HG02884 (cell line): ENCODE measurements at regions not wholly inside any gene's neighbourhood (a gene's known extent, or its start where the extent isn't known, plus 50 kb on each side); places are given as distances from the start of the nearest gene placed in this dataset.
"Not testable (repeated sequence)": the region's sequence is repeated elsewhere in the genome, so short reads cannot be mapped to it uniquely, and the experiment has no call there.

Experiments
- ATAC-seq: cut with Tn5 transposase; IDR thresholded peaks from one replicate; pipeline ENCODE4 v1.9.1; 2021; ENCODE audit warnings: mild to moderate bottlenecking, moderate library complexity; ENCODE audit not compliant: unreplicated experiment

DNA sequence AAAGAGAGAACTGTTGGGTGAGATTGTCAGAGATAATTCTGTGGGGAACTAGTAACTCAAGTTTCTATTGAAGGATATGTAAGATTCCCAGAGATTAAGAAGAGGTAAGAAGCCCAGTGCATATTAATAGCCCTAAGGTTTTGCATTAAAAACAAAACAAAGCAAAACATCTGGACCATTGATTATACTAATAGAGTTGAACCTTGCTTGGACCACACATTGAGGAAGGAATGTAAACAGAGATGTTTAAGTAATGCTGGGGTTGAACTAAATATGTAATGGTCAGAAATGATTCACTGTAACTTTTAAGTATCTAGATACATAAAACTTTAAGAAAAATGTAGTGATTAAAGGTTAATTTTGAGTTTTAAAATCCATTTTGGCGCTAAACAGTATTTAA is 1770.0 kb downstream of the PCDH9 start:
- no peak for ATAC-seq

- no peak for ATAC-seq
Measured at GRCh38 chr13:65456150-65456912, 1773.8 kb downstream of the PCDH9 start.

- ATAC-seq, result no peak
Measured at GRCh38 chr13:65454403-65454802, 1775.7 kb downstream of the PCDH9 start.

- ATAC-seq, result no peak
Measured at GRCh38 chr13:65453982-65454381, 1776.2 kb downstream of the PCDH9 start.

GRCh38 chr13:65445340-65445739 is 1784.8 kb downstream of the PCDH9 start:
- ATAC-seq, result no peak

DNA sequence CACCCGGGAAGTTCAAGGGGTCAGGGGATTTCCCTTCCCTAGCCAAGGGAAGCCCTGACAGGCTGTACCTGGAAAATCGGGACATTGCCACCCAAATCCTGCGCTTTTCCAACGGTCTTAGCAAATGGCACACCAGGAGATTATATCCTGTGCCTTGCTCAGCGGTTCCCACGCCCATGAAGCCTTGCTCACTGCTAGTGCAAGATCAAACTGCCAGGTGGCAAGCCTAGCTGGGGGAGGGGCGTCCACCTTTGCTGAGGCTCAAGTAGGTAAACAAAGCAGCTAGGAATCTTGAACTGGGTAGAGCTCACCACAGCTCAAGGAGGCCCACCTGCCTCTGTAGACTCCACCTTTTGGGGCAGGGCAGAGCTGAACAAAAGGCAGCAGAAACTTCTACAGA is 1794.5 kb downstream of the PCDH9 start:
- ATAC-seq, result no peak

DNA sequence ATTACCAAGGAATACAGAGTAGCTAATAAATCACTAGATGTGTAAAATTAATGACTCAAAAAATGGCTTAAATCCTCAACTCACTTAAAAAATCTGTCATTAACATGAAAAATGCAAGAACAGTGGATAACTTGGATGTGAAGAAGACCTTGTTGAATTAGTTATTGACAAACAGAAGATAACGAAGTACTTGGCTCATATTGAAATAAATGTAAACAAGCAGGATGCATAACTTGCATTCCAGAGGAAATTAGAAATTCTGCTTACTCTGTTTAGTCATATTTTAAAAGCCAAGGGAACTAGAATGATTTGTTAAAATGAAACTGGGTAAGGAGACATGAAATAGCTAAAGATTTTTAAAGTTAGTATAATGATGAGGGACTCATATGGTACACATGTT is 1812.2 kb downstream of the PCDH9 start:
- no peak for ATAC-seq

DNA sequence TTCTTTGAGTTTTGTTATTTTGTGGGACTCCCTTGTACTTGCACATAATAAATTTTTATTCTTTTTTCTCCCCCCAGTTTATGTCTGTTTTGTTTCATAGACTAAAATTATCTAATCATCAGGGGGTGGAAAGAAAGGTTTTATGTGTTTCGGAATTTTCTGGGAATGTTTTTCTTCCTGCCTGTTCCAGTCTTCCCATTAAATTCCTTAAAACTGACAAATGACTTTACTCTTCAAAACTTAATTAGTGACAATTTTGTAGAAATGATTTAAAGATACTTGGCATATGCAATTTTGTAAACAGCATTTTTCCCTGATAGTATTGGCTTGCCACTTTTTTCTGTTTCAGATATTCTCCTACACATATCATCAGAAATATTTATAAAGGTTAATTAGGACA is 1813.4 kb downstream of the PCDH9 start:
- no peak for ATAC-seq

DNA sequence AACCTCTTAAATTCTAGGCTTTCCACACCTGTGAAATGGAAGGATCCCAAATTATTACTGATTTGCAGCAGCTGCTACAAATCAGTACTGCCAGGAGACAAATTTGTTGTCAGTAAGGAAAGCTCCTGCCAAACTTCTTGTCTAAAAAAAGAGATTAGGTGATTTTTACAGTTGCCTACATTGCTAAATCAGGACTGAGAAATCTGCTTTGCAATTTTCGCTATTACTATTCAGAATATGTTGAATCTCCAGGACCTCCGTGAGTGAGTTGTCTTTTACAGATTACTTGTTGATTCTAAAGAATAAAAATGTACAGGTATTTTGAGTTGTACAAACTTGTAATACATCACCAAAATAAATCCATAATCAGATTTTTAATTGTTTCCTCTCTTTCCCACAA is 1815.9 kb downstream of the PCDH9 start:
- ATAC-seq, result no peak

- no peak for ATAC-seq
Measured at GRCh38 chr13:65411521-65411920, 1818.6 kb downstream of the PCDH9 start.

- no peak for ATAC-seq
Measured at GRCh38 chr13:65410791-65411190, 1819.3 kb downstream of the PCDH9 start.

DNA sequence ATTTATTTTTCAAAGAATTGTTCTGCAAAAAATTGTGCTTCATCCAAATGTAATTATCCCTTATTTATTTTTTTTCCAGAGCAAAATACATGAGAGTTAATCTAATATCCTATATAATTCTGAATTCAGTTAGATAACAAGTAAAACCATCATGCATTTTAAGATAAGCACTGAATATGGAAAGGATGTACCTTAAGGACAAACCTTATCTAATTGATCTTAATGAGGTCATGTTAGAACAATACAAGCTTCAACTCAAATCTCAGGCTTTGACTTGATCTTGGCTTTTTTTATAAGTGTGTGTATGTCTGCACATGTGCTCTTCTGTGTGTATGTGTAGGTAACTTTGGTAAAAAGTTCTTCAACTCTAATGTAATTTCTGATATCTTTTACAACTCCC is 1828.8 kb downstream of the PCDH9 start:
- ATAC-seq, result no peak

DNA sequence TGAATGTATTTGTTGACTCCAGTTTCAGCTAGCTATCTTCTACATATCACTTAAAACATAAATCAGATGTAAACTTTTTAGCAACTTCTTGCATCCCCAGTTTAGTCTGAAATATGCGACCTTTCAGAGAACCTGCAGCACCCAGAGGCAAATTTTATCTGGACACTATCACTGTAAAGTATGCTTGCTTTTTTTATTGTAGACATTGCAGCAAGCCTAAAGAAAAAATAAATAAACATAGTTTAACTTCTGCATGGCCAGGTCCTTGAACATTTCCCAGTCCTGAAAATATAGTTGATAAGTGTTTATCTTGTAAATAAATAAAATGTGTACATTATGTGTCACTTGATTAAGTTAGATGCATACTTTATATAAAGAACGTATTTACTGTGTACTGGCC is 1829.4 kb downstream of the PCDH9 start:
- ATAC-seq, result no peak

GRCh38 chr13:65387743-65388347 is 1842.3 kb downstream of the PCDH9 start:
- ATAC-seq, result no peak

DNA sequence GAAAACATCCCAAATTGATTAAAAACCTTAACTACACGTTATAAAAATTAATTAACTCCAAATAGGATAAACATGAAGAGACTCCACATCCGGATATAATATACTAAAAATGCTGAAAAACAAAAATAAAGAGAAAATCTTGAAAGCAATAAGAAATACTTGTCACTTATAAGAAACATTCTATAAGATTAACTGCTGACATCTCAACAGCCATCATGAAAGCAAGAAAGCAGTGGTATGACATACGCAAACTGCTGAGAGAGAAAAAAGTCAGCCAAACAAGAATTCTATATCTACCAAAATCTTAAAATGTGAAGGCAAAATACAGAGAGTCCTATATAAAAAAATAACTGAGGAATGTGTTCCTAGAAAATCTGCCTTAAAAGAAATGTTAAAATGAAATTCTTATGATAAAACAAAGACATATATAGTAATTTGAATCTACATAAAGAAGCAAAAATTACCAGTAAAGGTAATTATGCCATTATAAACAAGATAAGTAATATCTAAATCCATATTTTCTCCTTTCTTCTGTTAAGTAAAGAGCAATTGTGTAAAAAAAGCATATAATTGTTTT is 1851.1 kb downstream of the PCDH9 start:
- ATAC-seq, result no peak

GRCh38 chr13:65378484-65378883 is 1851.7 kb downstream of the PCDH9 start:
- ATAC-seq, result no peak

DNA sequence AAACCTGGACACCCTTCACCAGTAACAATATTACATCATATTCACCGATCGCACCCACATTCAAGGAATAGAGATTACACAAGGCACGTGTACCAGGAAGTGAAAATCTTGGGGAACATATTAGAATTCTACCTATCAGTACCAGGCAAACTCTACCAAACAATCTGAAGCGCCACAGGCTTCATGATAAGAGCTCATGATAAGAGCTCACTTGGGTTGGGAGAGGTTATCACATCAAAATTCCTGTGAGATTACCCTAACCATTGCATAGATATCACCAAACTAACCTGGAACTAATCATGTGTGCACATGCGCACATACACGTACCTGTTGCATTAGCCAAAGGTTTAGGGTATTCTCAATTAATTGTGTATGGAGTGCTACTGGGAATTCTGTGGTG is 1861.3 kb downstream of the PCDH9 start:
- no peak for ATAC-seq

- no peak for ATAC-seq
Measured at GRCh38 chr13:65353951-65354350, 1876.2 kb downstream of the PCDH9 start.

- not testable (repeated sequence) for ATAC-seq
Measured at GRCh38 chr13:65353150-65353549, 1877.0 kb downstream of the PCDH9 start.

- ATAC-seq, result no peak
Measured at GRCh38 chr13:65347420-65348030, 1882.6 kb downstream of the PCDH9 start.

DNA sequence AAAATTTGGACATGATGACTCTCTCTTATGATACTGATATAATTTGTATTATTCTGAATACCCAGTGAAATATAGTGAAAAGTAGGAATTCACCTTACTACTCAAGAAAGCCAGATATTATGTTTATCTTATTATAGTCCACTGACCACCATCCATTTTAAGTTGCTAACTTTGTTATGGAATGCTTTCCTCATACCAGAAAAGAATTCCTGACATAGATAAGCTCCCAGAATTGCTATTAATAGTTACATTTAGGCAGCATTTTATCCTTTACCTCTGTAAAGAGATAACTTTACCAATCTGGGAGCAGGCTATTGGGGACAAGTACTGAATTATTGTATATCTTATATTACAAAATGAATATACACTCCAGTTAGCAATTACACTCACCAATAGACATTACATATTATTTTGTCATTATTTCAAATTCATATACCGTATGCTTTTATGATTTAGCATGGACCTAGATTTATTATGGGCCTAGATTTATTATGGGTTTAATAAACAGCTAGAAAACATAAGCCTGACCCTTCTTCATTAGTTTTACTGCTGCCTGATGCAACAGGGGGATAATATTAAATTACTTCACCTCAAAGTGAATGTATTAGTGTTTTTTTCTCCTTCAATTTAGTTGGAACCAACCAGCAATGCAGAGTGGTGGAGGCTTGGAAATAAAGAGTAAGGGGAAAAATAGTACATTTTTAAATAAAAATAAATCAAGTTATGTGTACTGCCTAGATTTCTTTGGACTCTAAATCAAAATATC is 1886.1 kb downstream of the PCDH9 start:
- ATAC-seq, result no peak
